Stomach (tissue), 4 donors: ENCODE measurements at regions not wholly inside any gene's neighbourhood (a gene's known extent, or its start where the extent isn't known, plus 50 kb on each side); places are given as distances from the start of the nearest gene placed in this dataset.

Source experiments
- POLR2A ChIP-seq, 4 donors: fragments of 450-650 bp; IDR thresholded peaks; one replicate each; pipeline ENCODE4 v1.6.1; 2016; ENCODE audit warnings: antibody characterized with exemption in 4 of 4, control low read depth in 2 of 4, mild to moderate bottlenecking in 1 of 4, moderate library complexity in 1 of 4
- POLR2AphosphoS5 ChIP-seq, 3 donors: sonication (generic); formaldehyde crosslinking; IDR thresholded peaks; one replicate each; pipeline ENCODE4 v1.6.1; 2016; ENCODE audit warnings: antibody characterized with exemption in 3 of 3
- TF ChIP-seq, protein P1 (sequence below), 7 experiments: fragments of 450-650 bp in 4 of 7; fragments of 200-600 bp in 3 of 7; sonication (generic) in 3 of 7; IDR thresholded peaks; one replicate each; pipeline ENCODE4 v1.5.1; 2016 to 2019; ENCODE audit warnings: antibody characterized with exemption in 7 of 7, control low read depth in 2 of 7, mild to moderate bottlenecking in 1 of 7

- TF ChIP-seq POLR2A (IDR thresholded peaks at IDR 0.05) = no peak
- TF ChIP-seq, protein P1, sequence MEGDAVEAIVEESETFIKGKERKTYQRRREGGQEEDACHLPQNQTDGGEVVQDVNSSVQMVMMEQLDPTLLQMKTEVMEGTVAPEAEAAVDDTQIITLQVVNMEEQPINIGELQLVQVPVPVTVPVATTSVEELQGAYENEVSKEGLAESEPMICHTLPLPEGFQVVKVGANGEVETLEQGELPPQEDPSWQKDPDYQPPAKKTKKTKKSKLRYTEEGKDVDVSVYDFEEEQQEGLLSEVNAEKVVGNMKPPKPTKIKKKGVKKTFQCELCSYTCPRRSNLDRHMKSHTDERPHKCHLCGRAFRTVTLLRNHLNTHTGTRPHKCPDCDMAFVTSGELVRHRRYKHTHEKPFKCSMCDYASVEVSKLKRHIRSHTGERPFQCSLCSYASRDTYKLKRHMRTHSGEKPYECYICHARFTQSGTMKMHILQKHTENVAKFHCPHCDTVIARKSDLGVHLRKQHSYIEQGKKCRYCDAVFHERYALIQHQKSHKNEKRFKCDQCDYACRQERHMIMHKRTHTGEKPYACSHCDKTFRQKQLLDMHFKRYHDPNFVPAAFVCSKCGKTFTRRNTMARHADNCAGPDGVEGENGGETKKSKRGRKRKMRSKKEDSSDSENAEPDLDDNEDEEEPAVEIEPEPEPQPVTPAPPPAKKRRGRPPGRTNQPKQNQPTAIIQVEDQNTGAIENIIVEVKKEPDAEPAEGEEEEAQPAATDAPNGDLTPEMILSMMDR (IDR thresholded peaks at IDR 0.05) = no peak
- no peak for TF ChIP-seq POLR2AphosphoS5 (IDR thresholded peaks at IDR 0.05)
These were observed 1171.1 kb upstream of the CRIM1 start for GRCh38 chr2:35184471-35184870.
